RWPE2 (cell line): ENCODE measurements at regions not wholly inside any gene's neighbourhood (a gene's known extent, or its start where the extent isn't known, plus 50 kb on each side); places are given as distances from the start of the nearest gene placed in this dataset.

ENCODE experiments used
- ATAC-seq: fragments of 200-7000 bp; cut with Tn5 transposase; 3 replicates; pipeline ENCODE4 v1.9.1; 2021; ENCODE audit warnings: low read depth
- DNase-seq: peaks from one replicate; pipeline ENCODE4 v3.0.0-alpha.2; 2020; ENCODE audit warnings: low spot score
- H3K27ac ChIP-seq: fragments of 450-650 bp; 2 replicates; pipeline ENCODE4 v1.5.1; 2017; ENCODE audit warnings: mild to moderate bottlenecking; ENCODE audit not compliant: poor library complexity, severe bottlenecking
- H3K27me3 ChIP-seq: fragments of 250-450 bp; sonication (Bioruptor Pico); 2 replicates; pipeline ENCODE4 v1.5.1; 2021; ENCODE audit warnings: mild to moderate bottlenecking, moderate library complexity; ENCODE audit not compliant: insufficient read depth, poor library complexity, severe bottlenecking
- H3K36me3 ChIP-seq: fragments of 250-450 bp; sonication (Bioruptor Pico); 2 replicates; pipeline ENCODE4 v1.5.1; 2020; ENCODE audit warnings: low read depth, mild to moderate bottlenecking, moderate library complexity
- H3K4me1 ChIP-seq: fragments of 250-450 bp; sonication (Bioruptor Pico); 2 replicates; pipeline ENCODE4 v1.5.1; 2021; ENCODE audit warnings: mild to moderate bottlenecking, moderate library complexity; ENCODE audit not compliant: insufficient read depth, poor library complexity, severe bottlenecking
- H3K4me3 ChIP-seq: fragments of 250-450 bp; sonication (Bioruptor Pico); 2 replicates; pipeline ENCODE4 v1.5.1; 2021; ENCODE audit warnings: mild to moderate bottlenecking, moderate library complexity; ENCODE audit not compliant: severe bottlenecking
- H3K9me3 ChIP-seq: fragments of 250-450 bp; sonication (Bioruptor Pico); 2 replicates; pipeline ENCODE4 v1.5.1; 2021; ENCODE audit warnings: mild to moderate bottlenecking, moderate library complexity; ENCODE audit not compliant: severe bottlenecking
- TF ChIP-seq, protein P1 (sequence below): fragments of 450-650 bp; IDR thresholded peaks from one replicate; pipeline ENCODE4 v1.5.1; 2017; ENCODE audit warnings: mild to moderate bottlenecking, moderate library complexity; ENCODE audit not compliant: poor library complexity, severe bottlenecking

DNA sequence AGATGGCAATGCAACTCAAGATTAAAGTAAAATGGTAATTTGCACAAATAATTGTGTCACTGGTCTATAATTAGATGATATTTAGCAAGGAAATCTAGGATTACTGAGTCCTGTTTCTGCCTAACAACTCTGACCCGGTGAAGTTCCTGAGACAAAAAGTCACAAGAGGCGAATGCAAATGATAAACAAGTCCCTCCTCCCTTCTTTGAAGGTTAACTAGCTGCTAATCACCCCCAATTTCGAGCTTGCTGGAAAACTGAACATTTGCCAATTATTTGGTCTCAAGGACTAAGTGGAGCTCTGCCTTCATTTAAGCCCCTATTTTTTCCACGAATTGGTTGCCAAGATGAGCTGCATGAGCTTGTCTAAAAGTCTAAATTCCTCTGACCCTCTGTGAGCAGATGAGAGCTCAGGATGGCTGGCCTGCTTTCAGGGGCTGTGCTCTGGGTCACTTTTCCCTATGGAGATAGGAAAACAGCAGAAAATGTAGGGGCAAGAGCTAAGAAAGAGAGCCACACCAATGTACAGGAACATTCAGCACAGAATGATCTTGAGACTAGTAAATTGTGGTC lies 127.3 kb downstream of the MBL2 start:
- no peak for ATAC-seq
- Histone ChIP-seq H3K36me3 (no peaks in the 10 kb centered on the region), H3K27me3 (no peaks in the 10 kb centered on the region), H3K4me3 (no peak overlapping the region), H3K27ac (no peak overlapping the region), H3K4me1 (no peaks in the 10 kb centered on the region), H3K9me3 (no peaks in the 10 kb centered on the region)
- no peak for DNase-seq
- TF ChIP-seq, protein P1, sequence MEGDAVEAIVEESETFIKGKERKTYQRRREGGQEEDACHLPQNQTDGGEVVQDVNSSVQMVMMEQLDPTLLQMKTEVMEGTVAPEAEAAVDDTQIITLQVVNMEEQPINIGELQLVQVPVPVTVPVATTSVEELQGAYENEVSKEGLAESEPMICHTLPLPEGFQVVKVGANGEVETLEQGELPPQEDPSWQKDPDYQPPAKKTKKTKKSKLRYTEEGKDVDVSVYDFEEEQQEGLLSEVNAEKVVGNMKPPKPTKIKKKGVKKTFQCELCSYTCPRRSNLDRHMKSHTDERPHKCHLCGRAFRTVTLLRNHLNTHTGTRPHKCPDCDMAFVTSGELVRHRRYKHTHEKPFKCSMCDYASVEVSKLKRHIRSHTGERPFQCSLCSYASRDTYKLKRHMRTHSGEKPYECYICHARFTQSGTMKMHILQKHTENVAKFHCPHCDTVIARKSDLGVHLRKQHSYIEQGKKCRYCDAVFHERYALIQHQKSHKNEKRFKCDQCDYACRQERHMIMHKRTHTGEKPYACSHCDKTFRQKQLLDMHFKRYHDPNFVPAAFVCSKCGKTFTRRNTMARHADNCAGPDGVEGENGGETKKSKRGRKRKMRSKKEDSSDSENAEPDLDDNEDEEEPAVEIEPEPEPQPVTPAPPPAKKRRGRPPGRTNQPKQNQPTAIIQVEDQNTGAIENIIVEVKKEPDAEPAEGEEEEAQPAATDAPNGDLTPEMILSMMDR: no peak

DNA sequence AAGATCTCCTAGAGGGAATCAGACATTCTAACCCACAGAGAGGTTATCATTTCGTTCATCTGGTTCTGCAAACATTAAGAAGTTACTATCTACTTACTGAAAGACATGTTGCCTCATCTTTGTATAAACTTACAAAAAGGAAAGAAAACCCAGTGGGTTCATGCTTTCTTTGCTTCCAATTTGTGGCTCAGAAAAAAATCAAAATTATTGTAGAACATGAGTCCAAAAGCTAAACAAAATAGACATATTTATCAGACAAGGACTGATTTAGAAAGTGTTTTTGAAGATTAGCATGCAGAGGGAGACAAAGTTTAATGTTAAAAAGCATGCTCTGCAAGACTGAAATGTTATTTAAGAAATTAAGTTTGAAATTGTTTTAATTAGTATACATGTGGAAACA lies 123.1 kb downstream of the MBL2 start:
- ATAC-seq (no peak), DNase-seq (no peak)
- TF ChIP-seq, protein P1: no peak
- Histone ChIP-seq H3K27me3 (no peaks in the 10 kb centered on the region), H3K36me3 (no peaks in the 10 kb centered on the region), H3K4me1 (no peaks in the 10 kb centered on the region), H3K4me3 (no peak overlapping the region), H3K27ac (no peak overlapping the region), H3K9me3 (no peaks in the 10 kb centered on the region)

DNA sequence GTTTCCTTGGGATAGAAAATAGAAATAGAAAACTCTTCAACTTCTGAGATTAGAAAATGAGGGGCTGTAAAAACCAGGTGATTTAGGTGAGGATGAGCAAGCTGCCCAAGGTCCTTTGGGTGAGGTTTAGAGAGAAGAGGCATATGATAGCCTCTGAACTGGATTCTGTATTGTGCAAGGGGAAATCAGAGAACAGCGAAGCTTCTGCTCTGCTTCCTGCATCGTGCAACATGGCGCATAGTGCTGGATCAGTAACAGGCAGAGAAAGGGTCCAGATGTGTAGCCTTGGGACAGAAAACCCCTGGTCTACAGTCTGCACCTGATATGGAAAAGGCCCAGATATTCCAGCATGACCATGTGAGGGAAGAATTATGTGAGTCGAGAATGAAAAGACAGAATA lies 121.7 kb downstream of the MBL2 start:
- H3K4me3 ChIP-seq: no peak overlapping the region
- TF ChIP-seq, protein P1: no peak
- ATAC-seq (no peak), DNase-seq (no peak)
- no peaks in the 10 kb centered on the region for H3K36me3 ChIP-seq
- no peaks in the 10 kb centered on the region for H3K27me3 ChIP-seq
- no peak overlapping the region for H3K27ac ChIP-seq
- H3K9me3 ChIP-seq: no peaks in the 10 kb centered on the region
- no peaks in the 10 kb centered on the region for H3K4me1 ChIP-seq

DNA sequence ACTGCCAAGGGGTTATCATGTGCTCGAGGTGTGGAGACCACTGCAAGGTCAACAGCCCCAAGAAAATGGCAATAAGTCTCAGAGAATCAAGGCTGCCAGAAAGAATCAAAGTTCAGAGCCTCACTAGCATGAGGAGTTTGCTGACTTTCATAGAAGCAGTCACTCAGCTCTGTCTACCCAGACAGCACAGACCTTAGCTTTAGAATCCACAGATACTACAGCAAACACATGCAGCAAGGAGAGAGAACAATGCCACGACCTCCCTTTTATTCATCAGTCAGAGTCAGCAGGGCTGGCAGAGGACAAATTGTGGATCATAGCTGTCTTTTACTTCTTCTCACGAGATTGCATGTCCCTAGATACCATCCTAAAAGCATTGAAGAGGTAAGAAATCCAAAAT lies 121.3 kb downstream of the MBL2 start:
- H3K36me3 ChIP-seq: no peaks in the 10 kb centered on the region
- no peak overlapping the region for H3K27ac ChIP-seq
- TF ChIP-seq, protein P1: no peak
- H3K27me3 ChIP-seq: no peaks in the 10 kb centered on the region
- H3K9me3 ChIP-seq: no peaks in the 10 kb centered on the region
- no peaks in the 10 kb centered on the region for H3K4me1 ChIP-seq
- DNase-seq (no peak), ATAC-seq (no peak)
- H3K4me3 ChIP-seq: no peak overlapping the region

DNA sequence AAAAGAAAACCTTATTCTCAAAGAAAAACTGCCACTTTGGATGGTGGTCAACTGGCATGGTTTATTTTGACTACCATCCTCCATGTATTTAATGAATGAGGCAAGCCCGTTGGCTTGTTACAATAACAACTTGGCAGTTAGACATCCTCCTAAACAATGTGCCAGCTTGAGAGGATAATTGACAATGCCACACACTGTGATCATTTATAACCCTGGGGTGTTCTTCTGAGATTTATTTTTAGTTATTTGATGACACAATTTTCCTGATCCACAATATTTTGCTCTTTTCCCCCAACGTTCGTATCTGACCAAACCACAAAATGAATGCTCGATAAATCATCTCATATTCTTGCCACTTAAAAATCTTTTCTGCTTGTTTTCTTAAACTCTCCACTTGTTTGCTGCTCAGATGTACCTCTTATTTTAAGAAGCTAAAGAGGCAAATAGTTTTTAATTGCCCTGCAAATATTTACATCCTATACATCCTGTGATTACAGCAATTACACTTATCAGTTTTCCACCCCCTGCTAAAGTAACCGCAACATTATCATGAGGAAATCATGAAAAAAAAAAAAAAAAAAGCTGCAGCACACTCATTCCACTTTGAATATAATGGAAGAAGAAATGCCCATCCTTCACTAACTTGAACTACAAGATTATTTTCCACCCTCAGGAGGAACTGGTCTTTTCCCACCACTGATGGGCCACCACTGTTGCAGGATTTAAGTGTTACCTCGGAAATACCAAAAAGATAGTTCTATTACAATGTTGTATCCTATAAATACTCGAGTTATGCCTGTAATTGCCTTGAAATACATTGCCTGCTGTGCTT lies 119.9 kb downstream of the MBL2 start:
- no peak overlapping the region for H3K4me3 ChIP-seq
- ATAC-seq: no peak
- no peak for DNase-seq
- no peak overlapping the region for H3K27ac ChIP-seq
- H3K27me3 ChIP-seq: no peaks in the 10 kb centered on the region
- H3K4me1 ChIP-seq: no peaks in the 10 kb centered on the region
- H3K9me3 ChIP-seq: no peaks in the 10 kb centered on the region
- no peaks in the 10 kb centered on the region for H3K36me3 ChIP-seq
- TF ChIP-seq, protein P1: no peak
